ENCODE measurements at regions not wholly inside any gene's neighbourhood (a gene's known extent, or its start where the extent isn't known, plus 50 kb on each side); places are given as distances from the start of the nearest gene placed in this dataset.
"Not testable (repeated sequence)": the region's sequence is repeated elsewhere in the genome, so short reads cannot be mapped to it uniquely, and the experiment has no call there.

DNA sequence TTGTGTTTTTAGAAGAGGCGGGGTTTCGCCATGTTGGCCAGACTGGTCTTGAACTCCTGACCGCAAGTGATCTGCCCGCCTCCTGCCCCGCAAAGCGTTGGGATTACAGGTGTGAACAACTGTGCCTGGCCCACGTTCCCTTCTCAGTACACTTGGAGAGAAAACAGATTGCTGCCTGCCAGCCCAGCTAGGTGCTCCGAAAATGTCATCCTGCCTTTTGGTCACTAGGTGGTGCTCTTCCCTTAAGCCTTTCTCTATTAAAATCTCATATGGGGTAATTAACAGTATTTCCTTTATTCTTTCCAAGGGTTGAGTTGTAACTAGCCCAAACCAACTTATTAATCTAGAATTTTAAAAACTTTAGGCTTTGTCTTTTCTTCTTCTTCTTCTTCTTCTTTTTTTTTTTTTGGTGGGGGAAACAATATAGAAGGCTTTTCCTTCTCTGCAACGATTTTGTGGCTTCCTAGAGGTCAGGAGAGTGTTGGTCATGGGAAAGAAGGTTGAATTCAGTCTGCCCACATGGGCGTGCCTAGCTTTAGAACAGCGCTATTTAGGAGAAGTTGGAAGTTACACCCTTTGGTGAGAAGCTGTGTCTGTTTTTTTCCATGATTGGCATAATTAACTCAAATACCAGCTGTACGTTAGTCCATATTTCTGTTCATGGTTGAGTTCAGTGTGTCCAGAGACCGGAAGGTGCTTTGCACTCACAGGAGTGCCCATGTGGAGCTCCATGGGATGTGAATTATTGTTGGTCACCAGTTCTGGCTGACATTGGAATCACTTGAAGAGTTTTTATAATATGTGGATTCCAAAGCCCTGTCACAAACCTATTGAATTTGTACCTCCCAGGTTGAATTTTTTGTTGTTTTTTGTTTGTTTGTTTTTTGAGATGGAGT lies 110.1 kb downstream of the LAT start:
- TF ChIP-seq, protein P1, sequence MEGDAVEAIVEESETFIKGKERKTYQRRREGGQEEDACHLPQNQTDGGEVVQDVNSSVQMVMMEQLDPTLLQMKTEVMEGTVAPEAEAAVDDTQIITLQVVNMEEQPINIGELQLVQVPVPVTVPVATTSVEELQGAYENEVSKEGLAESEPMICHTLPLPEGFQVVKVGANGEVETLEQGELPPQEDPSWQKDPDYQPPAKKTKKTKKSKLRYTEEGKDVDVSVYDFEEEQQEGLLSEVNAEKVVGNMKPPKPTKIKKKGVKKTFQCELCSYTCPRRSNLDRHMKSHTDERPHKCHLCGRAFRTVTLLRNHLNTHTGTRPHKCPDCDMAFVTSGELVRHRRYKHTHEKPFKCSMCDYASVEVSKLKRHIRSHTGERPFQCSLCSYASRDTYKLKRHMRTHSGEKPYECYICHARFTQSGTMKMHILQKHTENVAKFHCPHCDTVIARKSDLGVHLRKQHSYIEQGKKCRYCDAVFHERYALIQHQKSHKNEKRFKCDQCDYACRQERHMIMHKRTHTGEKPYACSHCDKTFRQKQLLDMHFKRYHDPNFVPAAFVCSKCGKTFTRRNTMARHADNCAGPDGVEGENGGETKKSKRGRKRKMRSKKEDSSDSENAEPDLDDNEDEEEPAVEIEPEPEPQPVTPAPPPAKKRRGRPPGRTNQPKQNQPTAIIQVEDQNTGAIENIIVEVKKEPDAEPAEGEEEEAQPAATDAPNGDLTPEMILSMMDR (conservative IDR thresholded peaks at IDR 0.05; ENCODE audit: low read depth, low read length) = not testable (repeated sequence)
- not testable (repeated sequence) for TF ChIP-seq BHLHE40 (IDR thresholded peaks at IDR 0.05; ENCODE audit: low read depth, low read length); ELK1 (IDR thresholded peaks at IDR 0.05; ENCODE audit: borderline replicate concordance, low read depth, low read length); RAD21 (IDR thresholded peaks at IDR 0.05; ENCODE audit: low read length)

All from IMR-90 (cell line).